Breast epithelium (tissue), 3 donors: ENCODE measurements at regions not wholly inside any gene's neighbourhood (a gene's known extent, or its start where the extent isn't known, plus 50 kb on each side); places are given as distances from the start of the nearest gene placed in this dataset.

Experiments
- CTCF ChIP-seq, 3 donors: fragments of 450-650 bp; IDR thresholded peaks; one replicate each; pipeline ENCODE4 v1.5.1; 2016 to 2017; ENCODE audit warnings: antibody characterized with exemption in 3 of 3, mild to moderate bottlenecking in 3 of 3, moderate library complexity in 3 of 3
- POLR2A ChIP-seq: fragments of 450-650 bp; IDR thresholded peaks from one replicate; pipeline ENCODE4 v1.6.1; 2016; ENCODE audit warnings: antibody characterized with exemption, mild to moderate bottlenecking, moderate library complexity

- TF ChIP-seq CTCF (IDR thresholded peaks at IDR 0.05): no peak
- no peak for TF ChIP-seq POLR2A
Measured at GRCh38 chr18:67652288-67652687, 135.8 kb upstream of the DSEL start.
